C4-2B (cell line): ENCODE measurements at regions not wholly inside any gene's neighbourhood (a gene's known extent, or its start where the extent isn't known, plus 50 kb on each side); places are given as distances from the start of the nearest gene placed in this dataset.

Source experiments
- ZFX ChIP-seq: fragments of 450-650 bp; IDR thresholded peaks from 2 replicates; pipeline ENCODE4 v1.6.1; 2017
- TF ChIP-seq, protein P1 (sequence below): fragments of 450-650 bp; conservative IDR thresholded peaks from 2 replicates; pipeline ENCODE4 v1.5.1; 2017; ENCODE audit warnings: mild to moderate bottlenecking

DNA sequence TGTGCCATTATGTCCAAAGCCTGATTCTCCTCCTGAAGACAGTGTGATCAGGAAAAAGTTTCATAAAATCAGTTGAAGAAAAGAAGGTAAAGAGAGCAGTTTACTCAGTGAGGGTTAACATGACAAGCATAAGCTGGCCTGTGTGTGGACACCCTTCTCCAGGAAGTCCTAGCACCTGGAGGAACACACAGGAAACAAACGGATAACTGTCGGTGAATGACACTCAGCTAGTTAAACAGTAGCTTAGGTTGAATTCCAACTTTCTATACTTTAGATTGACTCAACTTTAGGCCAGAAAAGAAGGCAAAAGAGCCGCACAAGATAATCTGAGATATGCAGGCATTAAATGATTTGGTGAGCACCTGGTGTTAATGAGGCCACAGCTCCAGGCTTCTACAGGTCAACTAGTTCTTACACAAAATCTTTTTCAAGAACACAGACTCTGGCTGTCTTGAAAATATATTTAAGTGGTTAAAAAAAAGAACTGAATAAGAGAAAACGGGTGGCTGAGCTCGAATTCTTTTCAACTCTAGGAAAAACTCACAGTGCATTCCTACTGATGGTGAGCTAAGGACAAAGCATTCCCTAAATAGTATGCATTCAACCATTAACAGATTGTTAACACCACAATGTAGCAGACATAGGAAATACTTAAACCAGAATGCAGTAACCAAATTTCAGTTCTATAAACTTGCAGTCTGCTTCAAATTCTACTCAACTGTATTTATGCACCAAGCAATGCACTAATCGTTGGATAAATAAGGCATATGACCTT, 56.9 kb upstream of the TSPAN8 start:
- TF ChIP-seq, protein P1, sequence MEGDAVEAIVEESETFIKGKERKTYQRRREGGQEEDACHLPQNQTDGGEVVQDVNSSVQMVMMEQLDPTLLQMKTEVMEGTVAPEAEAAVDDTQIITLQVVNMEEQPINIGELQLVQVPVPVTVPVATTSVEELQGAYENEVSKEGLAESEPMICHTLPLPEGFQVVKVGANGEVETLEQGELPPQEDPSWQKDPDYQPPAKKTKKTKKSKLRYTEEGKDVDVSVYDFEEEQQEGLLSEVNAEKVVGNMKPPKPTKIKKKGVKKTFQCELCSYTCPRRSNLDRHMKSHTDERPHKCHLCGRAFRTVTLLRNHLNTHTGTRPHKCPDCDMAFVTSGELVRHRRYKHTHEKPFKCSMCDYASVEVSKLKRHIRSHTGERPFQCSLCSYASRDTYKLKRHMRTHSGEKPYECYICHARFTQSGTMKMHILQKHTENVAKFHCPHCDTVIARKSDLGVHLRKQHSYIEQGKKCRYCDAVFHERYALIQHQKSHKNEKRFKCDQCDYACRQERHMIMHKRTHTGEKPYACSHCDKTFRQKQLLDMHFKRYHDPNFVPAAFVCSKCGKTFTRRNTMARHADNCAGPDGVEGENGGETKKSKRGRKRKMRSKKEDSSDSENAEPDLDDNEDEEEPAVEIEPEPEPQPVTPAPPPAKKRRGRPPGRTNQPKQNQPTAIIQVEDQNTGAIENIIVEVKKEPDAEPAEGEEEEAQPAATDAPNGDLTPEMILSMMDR: no peak
- no peak for TF ChIP-seq ZFX
